ENCODE measurements at regions not wholly inside any gene's neighbourhood (a gene's known extent, or its start where the extent isn't known, plus 50 kb on each side); places are given as distances from the start of the nearest gene placed in this dataset.

- no peak for TF ChIP-seq GATA3 (IDR thresholded peaks at IDR 0.05; ENCODE audit: low read depth, low read length)
- no peak for TF ChIP-seq GATA2 (IDR thresholded peaks at IDR 0.05; ENCODE audit: low read depth, low read length)
Observed at GRCh38 chr3:28917895-28918475, 362.9 kb upstream of the RBMS3 start.

Data from SH-SY5Y (cell line).